HG03575 (cell line): ENCODE measurements at regions not wholly inside any gene's neighbourhood (a gene's known extent, or its start where the extent isn't known, plus 50 kb on each side); places are given as distances from the start of the nearest gene placed in this dataset.

Source experiments
- ATAC-seq: cut with Tn5 transposase; IDR thresholded peaks from one replicate; pipeline ENCODE4 v1.9.1; 2021; ENCODE audit not compliant: unreplicated experiment, insufficient number of reproducible peaks, low FRiP score; ENCODE audit errors: extremely low read depth

- no peak for ATAC-seq
Observed at GRCh38 chr11:19571906-19572305, 140.7 kb upstream of the NAV2 start.

GRCh38 chr11:19570889-19571288, 141.7 kb upstream of the NAV2 start:
- no peak for ATAC-seq

GRCh38 chr11:19567996-19568395, 144.6 kb upstream of the NAV2 start:
- ATAC-seq = no peak

GRCh38 chr11:19566583-19567379, 145.9 kb upstream of the NAV2 start:
- no peak for ATAC-seq

- no peak for ATAC-seq
Observed at GRCh38 chr11:19565639-19566038, 147.0 kb upstream of the NAV2 start.

- no peak for ATAC-seq
Observed at GRCh38 chr11:19562156-19562555, 150.5 kb upstream of the NAV2 start.

GRCh38 chr11:19561011-19561410, 151.6 kb upstream of the NAV2 start:
- no peak for ATAC-seq

GRCh38 chr11:19560156-19560555, 152.5 kb upstream of the NAV2 start:
- ATAC-seq = no peak

GRCh38 chr11:19559746-19560145, 152.9 kb upstream of the NAV2 start:
- ATAC-seq = no peak

- ATAC-seq = no peak
Observed at GRCh38 chr11:19558189-19558986, 154.2 kb upstream of the NAV2 start.

GRCh38 chr11:19557720-19558140, 154.9 kb upstream of the NAV2 start:
- ATAC-seq = no peak

GRCh38 chr11:19557185-19557584, 155.5 kb upstream of the NAV2 start:
- no peak for ATAC-seq

- no peak for ATAC-seq
Observed at GRCh38 chr11:19555266-19555665, 157.4 kb upstream of the NAV2 start.

GRCh38 chr11:19553683-19554333, 158.8 kb upstream of the NAV2 start:
- ATAC-seq = no peak

- ATAC-seq = no peak
Observed at GRCh38 chr11:19552656-19553260, 159.9 kb upstream of the NAV2 start.

- no peak for ATAC-seq
Observed at GRCh38 chr11:19552161-19552560, 160.5 kb upstream of the NAV2 start.

- no peak for ATAC-seq
Observed at GRCh38 chr11:19551457-19551856, 161.2 kb upstream of the NAV2 start.

GRCh38 chr11:19547044-19547443, 165.6 kb upstream of the NAV2 start:
- ATAC-seq = no peak

GRCh38 chr11:19546325-19546724, 166.3 kb upstream of the NAV2 start:
- ATAC-seq = no peak
